Fibroblast of upper back skin (primary cell): ENCODE measurements at regions not wholly inside any gene's neighbourhood (a gene's known extent, or its start where the extent isn't known, plus 50 kb on each side); places are given as distances from the start of the nearest gene placed in this dataset.
"Not testable (repeated sequence)": the region's sequence is repeated elsewhere in the genome, so short reads cannot be mapped to it uniquely, and the experiment has no call there.

Experiments
- DNase-seq: peaks from one replicate; pipeline ENCODE4 v3.0.0-alpha.2; 2013

GRCh38 chrX:143935601-143936000 is 51.7 kb downstream of the UBE2NL start:
- no peak for DNase-seq

GRCh38 chrX:143940119-143940518 is 56.2 kb downstream of the UBE2NL start:
- DNase-seq: no peak

- no peak for DNase-seq
Observed at GRCh38 chrX:143945171-143945570, 61.3 kb downstream of the UBE2NL start.

- DNase-seq: no peak
Observed at GRCh38 chrX:143964549-143964948, 80.7 kb downstream of the UBE2NL start.

- no peak for DNase-seq
Observed at GRCh38 chrX:143988356-143988755, 104.5 kb downstream of the UBE2NL start.

- no peak for DNase-seq
Observed at GRCh38 chrX:143994206-143994605, 110.3 kb downstream of the UBE2NL start.

GRCh38 chrX:143998261-143998660 is 114.4 kb downstream of the UBE2NL start:
- DNase-seq: no peak

GRCh38 chrX:144006811-144007210 is 122.9 kb downstream of the UBE2NL start:
- peak; percentile 10 for DNase-seq

GRCh38 chrX:144040793-144041192 is 156.9 kb downstream of the UBE2NL start:
- DNase-seq: no peak

GRCh38 chrX:144042271-144042670 is 158.4 kb downstream of the UBE2NL start:
- DNase-seq: no peak

GRCh38 chrX:144075432-144075831 is 191.6 kb downstream of the UBE2NL start:
- no peak for DNase-seq

GRCh38 chrX:144082237-144082636 is 198.4 kb downstream of the UBE2NL start:
- not testable (repeated sequence) for DNase-seq

GRCh38 chrX:144089674-144090073 is 205.8 kb downstream of the UBE2NL start:
- not testable (repeated sequence) for DNase-seq

GRCh38 chrX:144092116-144092515 is 208.2 kb downstream of the UBE2NL start:
- not testable (repeated sequence) for DNase-seq

GRCh38 chrX:144119490-144119889 is 235.6 kb downstream of the UBE2NL start:
- not testable (repeated sequence) for DNase-seq

GRCh38 chrX:144121566-144121965 is 237.7 kb downstream of the UBE2NL start:
- not testable (repeated sequence) for DNase-seq

- DNase-seq: not testable (repeated sequence)
Observed at GRCh38 chrX:144127570-144128169, 243.8 kb downstream of the UBE2NL start.

- DNase-seq: not testable (repeated sequence)
Observed at GRCh38 chrX:144129511-144129910, 245.6 kb downstream of the UBE2NL start.

- DNase-seq: not testable (repeated sequence)
Observed at GRCh38 chrX:144130507-144130906, 246.6 kb downstream of the UBE2NL start.

- DNase-seq: not testable (repeated sequence)
Observed at GRCh38 chrX:144131080-144131479, 247.2 kb downstream of the UBE2NL start.

- DNase-seq: peak; percentile 2
Observed at GRCh38 chrX:144134448-144135119, 250.7 kb downstream of the UBE2NL start.

- not testable (repeated sequence) for DNase-seq
Observed at GRCh38 chrX:144154474-144154873, 270.6 kb downstream of the UBE2NL start.

- not testable (repeated sequence) for DNase-seq
Observed at GRCh38 chrX:144185197-144185596, 301.3 kb downstream of the UBE2NL start.

GRCh38 chrX:144188489-144188888 is 304.6 kb downstream of the UBE2NL start:
- DNase-seq: not testable (repeated sequence)

GRCh38 chrX:144197057-144197456 is 313.2 kb downstream of the UBE2NL start:
- DNase-seq: not testable (repeated sequence)
